Hepatocyte (in vitro differentiated cells): ENCODE measurements at regions not wholly inside any gene's neighbourhood (a gene's known extent, or its start where the extent isn't known, plus 50 kb on each side); places are given as distances from the start of the nearest gene placed in this dataset.

ENCODE experiments used
- CTCF ChIP-seq: fragments of 200-600 bp; sonication (generic); IDR thresholded peaks from 2 replicates; pipeline ENCODE4 v1.5.1; 2016; ENCODE audit warnings: antibody characterized with exemption, mild to moderate bottlenecking; ENCODE audit not compliant: poor library complexity
- EZH2 ChIP-seq: fragments of 200-600 bp; sonication (generic); IDR thresholded peaks from 2 replicates; pipeline ENCODE4 v1.6.1; 2016; ENCODE audit warnings: antibody characterized with exemption, mild to moderate bottlenecking, borderline replicate concordance

- TF ChIP-seq CTCF, result no peak
- TF ChIP-seq EZH2, result no peak
Observed at GRCh38 chr1:186775881-186776560, 52.7 kb upstream of the PLA2G4A start.
